Lower leg skin (tissue), 4 donors: ENCODE measurements at regions not wholly inside any gene's neighbourhood (a gene's known extent, or its start where the extent isn't known, plus 50 kb on each side); places are given as distances from the start of the nearest gene placed in this dataset.
A peak's percentile ranks its signal among the peaks of the same experiment; 100 is the strongest.

Source experiments
- DNase-seq, 2 donors: peaks; one replicate each; pipeline ENCODE4 v3.0.0-alpha.2; 2019; ENCODE audit warnings: low spot score in 2 of 2
- H3K4me3 ChIP-seq: fragments of 200-600 bp; sonication (generic); 2 replicates; pipeline ENCODE4 v1.5.1; 2017; ENCODE audit warnings: mild to moderate bottlenecking, low read depth; ENCODE audit not compliant: poor library complexity, severe bottlenecking
- POLR2A ChIP-seq, 2 donors: fragments of 450-650 bp; IDR thresholded peaks; one replicate each; pipeline ENCODE4 v1.6.1; 2016 to 2017; ENCODE audit warnings: antibody characterized with exemption in 2 of 2, mild to moderate bottlenecking in 1 of 2, moderate library complexity in 1 of 2
- WGBS, 2 donors: methylation state at CpG; one replicate each; pipeline ENCODE4 v1.1.5; 2018; 5-methylcytosine and 5-hydroxymethylcytosine counted together
- intact Hi-C: fragments of 100-400 bp; cut with DNase I; formaldehyde crosslinking; loops from one replicate; pipeline ENCODE4 v1.15.0; 2023; ENCODE audit warnings: low total_unique reads
- TF ChIP-seq, protein P1 (sequence below), 3 donors: fragments of 450-650 bp; IDR thresholded peaks; one replicate each; pipeline ENCODE4 v1.5.1; 2016; ENCODE audit warnings: antibody characterized with exemption in 3 of 3, mild to moderate bottlenecking in 3 of 3, moderate library complexity in 2 of 3

DNA sequence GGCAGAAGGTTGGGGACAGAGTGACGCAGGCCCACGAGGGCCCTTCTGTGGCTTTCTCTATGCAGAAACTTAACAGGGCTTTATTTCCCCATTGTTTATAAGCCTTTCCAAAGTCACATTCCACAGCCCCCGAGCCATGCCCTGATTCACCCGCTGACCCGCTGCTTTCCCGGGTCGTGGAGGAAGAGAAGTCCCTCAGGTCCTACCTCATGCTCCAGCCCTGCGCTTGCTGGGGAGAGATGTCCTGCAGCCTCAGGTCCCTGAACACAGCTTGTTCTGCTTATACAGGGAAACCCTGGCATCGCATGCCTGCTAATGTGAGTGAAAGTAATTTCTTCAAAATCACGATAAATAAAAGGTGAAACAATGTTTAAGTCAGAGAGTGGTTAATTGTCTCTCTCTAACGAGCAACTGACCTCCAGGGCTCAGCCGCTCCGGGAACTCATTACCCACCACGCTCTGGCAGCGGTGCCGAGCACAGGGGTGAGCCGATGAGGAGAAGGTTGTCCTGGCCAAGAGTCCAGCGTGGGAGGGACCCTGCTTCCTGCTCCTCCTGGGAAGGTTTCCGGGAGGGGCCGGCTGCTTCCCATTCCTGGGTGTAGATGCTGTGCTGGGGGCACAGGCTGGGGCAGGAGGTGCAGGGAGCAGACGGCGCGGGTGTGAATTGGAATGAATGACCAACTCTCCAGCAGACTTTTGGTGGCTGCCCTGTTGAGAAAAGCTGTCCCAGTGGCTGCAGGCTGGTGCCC lies 595.2 kb downstream of the BRD1 start:
- TF ChIP-seq, protein P1, sequence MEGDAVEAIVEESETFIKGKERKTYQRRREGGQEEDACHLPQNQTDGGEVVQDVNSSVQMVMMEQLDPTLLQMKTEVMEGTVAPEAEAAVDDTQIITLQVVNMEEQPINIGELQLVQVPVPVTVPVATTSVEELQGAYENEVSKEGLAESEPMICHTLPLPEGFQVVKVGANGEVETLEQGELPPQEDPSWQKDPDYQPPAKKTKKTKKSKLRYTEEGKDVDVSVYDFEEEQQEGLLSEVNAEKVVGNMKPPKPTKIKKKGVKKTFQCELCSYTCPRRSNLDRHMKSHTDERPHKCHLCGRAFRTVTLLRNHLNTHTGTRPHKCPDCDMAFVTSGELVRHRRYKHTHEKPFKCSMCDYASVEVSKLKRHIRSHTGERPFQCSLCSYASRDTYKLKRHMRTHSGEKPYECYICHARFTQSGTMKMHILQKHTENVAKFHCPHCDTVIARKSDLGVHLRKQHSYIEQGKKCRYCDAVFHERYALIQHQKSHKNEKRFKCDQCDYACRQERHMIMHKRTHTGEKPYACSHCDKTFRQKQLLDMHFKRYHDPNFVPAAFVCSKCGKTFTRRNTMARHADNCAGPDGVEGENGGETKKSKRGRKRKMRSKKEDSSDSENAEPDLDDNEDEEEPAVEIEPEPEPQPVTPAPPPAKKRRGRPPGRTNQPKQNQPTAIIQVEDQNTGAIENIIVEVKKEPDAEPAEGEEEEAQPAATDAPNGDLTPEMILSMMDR (IDR thresholded peaks at IDR 0.05) = no peak
- no peak for TF ChIP-seq POLR2A (IDR thresholded peaks at IDR 0.05)
- WGBS, 2 donors = 64 to 67% methylated on average over 23 of the region's 23 CpGs
- intact Hi-C loops = no loop called here
- H3K4me3 ChIP-seq = no peak overlapping the region
- DNase-seq = peak in 1 of 2 donors; percentile 74

DNA sequence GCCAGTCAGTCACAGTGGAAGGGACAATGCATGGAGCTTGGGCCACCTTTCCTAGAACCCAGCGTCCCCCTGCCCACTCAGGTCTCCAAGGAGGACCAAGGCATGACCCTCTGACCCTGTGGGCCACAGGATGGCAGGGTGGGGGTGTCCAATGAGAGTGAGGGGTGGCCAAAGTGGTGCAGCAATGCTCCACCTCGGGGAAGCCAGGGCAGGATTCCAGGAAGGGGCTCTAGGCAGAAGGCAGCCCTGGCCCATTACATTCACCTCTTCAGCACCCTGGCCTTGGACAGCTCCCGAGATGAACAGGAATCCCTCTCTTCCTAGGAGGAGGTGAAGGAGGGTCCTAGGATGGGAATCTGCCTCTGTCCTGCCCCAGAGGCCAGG lies 597.5 kb downstream of the BRD1 start:
- WGBS, 2 donors = 28 to 37% methylated on average over 3 of the region's 3 CpGs
- H3K4me3 ChIP-seq = no peak overlapping the region
- intact Hi-C loops = no loop called here
- TF ChIP-seq, protein P1 (IDR thresholded peaks at IDR 0.05) = no peak
- no peak for TF ChIP-seq POLR2A (IDR thresholded peaks at IDR 0.05)
- peak in 1 of 2 donors; percentile 62 for DNase-seq

DNA sequence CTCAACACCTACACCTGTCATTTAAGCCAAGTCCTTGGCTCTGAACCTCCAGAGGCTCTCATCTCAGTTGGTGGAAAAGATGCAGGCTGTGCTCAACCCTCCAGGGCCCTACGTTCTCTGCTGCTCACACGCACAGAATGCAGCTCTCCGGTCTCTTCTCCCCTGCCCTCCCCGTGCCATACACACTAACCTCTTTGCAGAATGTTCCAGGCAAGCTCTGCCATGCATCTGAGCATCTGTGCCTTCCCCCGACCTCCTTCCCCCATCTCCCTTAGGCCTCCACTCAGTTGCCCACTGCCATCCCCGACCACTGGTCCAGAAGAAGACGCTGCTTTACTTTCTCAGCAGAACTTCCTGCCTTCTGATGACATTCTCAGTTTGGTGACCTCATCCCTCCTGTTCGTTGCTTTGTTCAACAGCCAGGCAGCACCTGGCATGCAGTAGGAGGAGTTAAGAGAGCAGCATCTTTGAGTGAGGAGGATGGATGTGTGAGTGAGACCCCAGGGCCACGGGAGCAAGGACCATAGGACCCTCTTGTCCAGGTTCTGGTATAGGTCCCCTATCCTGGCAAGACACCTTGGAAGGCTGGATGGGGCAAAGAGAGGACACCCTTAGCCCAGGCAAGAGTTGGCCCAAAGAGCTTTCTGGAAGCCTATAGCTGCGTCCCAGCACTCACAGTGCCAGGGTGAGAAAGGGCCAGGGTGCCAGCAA lies 598.0 kb downstream of the BRD1 start:
- DNase-seq = no peak
- 63 to 65% methylated on average over 10 of the region's 10 CpGs for WGBS, 2 donors
- TF ChIP-seq, protein P1 (IDR thresholded peaks at IDR 0.05) = no peak
- no peak for TF ChIP-seq POLR2A (IDR thresholded peaks at IDR 0.05)
- no peak overlapping the region for H3K4me3 ChIP-seq
- intact Hi-C loops = no loop called here

DNA sequence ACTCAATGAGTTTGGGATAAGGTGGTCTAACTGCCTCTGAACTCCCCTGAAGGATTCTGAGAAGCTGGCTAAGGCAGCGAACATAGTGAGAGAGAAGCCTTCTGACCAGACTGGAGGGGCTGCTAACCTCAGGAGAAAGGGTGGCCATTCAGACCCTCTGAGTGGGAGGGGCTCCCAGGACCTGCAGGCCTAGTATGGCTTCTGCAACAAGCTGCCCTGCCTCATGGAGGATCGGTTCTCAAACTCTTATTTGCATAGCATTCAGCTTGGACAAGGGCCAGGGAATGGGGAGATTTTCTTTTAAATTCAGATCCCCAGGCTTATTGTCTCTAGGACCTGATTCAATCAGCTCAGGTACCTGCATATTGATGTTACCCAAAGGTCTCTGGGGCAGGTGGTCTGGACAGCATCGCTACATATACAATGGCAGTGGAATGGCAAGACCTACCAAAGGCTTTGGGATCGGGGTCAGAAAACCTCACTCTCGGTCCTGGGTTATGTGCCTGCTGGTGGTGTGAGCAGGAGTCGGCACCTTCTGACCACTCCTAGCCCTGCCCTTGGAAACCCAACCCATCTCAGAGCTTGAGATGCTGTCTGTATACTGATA lies 599.1 kb downstream of the BRD1 start:
- intact Hi-C loops = no loop called here
- WGBS, 2 donors = 77 to 80% methylated on average over 6 of the region's 6 CpGs

DNA sequence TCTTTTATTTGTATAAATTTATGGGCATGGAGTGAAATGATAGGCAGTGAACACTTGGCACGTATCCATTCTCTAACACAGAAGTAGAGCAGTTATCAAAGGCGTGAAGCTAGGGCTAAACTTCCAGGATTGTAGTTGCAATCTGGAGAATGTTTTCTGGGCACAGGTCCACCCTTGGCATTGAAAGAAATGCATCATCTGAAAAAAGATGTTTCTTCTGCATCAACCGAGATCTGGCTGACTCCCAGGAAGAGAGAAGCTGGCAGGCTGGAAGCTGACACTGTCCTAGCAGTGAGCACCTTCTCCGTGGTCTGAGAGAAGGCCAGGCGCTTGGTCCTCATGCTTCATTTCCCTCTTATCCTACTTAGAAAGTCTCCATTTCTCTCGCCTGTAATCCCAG lies 600.0 kb downstream of the BRD1 start:
- TF ChIP-seq, protein P1 (IDR thresholded peaks at IDR 0.05) = no peak
- no peak for TF ChIP-seq POLR2A (IDR thresholded peaks at IDR 0.05)
- 60 to 78% methylated on average over 6 of the region's 6 CpGs for WGBS, 2 donors
- intact Hi-C loops = no loop called here
- H3K4me3 ChIP-seq = no peak overlapping the region
- no peak for DNase-seq

More for the DNA sequence above, 599.1 kb downstream of the BRD1 start:
- TF ChIP-seq, protein P1 (IDR thresholded peaks at IDR 0.05) = no peak
- TF ChIP-seq POLR2A (IDR thresholded peaks at IDR 0.05) = no peak
- H3K4me3 ChIP-seq = no peak overlapping the region
- peak; percentile 2 to 56 for DNase-seq
